SK-N-SH (cell line): ENCODE measurements at regions not wholly inside any gene's neighbourhood (a gene's known extent, or its start where the extent isn't known, plus 50 kb on each side); places are given as distances from the start of the nearest gene placed in this dataset.
A peak's percentile ranks its signal among the peaks of the same experiment; 100 is the strongest.

Source experiments
- CTCF ChIA-PET: fragments of 300-600, 350-600 bp; formaldehyde crosslinking; extraction: SDS; loops from one replicate; lab custom pipeline; 2021; lab: Yijun Ruan, JAX
- POLR2A ChIA-PET: fragments of 350-600 bp; sonication (Branson Sonifier 250); formaldehyde crosslinking; extraction: SDS; loops from one replicate; lab custom pipeline; 2020; ENCODE audit warnings: antibody characterized with exemption, inconsistent platforms; lab: Yijun Ruan, JAX
- DNase-seq: peaks from one replicate; pipeline ENCODE4 v3.0.0; 2012
- H2AFZ ChIP-seq: fragments of 200-600 bp; sonication (generic); 2 replicates; pipeline ENCODE4 v1.8.1; 2016; ENCODE audit warnings: antibody characterized with exemption, mild to moderate bottlenecking, low read depth
- H3F3A ChIP-seq: fragments of 200-600 bp; sonication (generic); replicated peaks from 2 replicates; pipeline ENCODE3; 2016; ENCODE audit warnings: antibody characterized with exemption, mild to moderate bottlenecking; ENCODE audit not compliant: insufficient read depth
- H3K27ac ChIP-seq, 2 experiments: fragments of 200-500 bp in 1 of 2; fragments of 200-600 bp in 1 of 2; sonication (Bioruptor generic) in 1 of 2; sonication (generic), shearing (Covaris generic) in 1 of 2; 2 replicates each; pipeline versions ENCODE4 v1.5.1 to v1.6.1; 2014 to 2016; ENCODE audit warnings: low read depth in 2 of 2, inconsistent platforms in 1 of 2, low read length in 1 of 2, mild to moderate bottlenecking in 1 of 2, mixed read lengths in 1 of 2
- H3K27me3 ChIP-seq: fragments of 200-600 bp; sonication (generic), shearing (Covaris generic); 2 replicates; pipeline ENCODE4 v1.6.1; 2016; ENCODE audit warnings: mixed run types; ENCODE audit not compliant: insufficient read depth
- H3K36me3 ChIP-seq, 2 experiments: fragments of 200-500 bp in 1 of 2; fragments of 200-600 bp in 1 of 2; sonication (Bioruptor generic) in 1 of 2; sonication (generic) in 1 of 2; replicated peaks in 1 of 2; 2 replicates each; pipeline versions ENCODE3 to v1.5.1; 2014 to 2016; ENCODE audit warnings: low read length in 1 of 2, mild to moderate bottlenecking in 1 of 2; ENCODE audit not compliant: insufficient read depth in 2 of 2, control insufficient read depth in 1 of 2
- H3K4me1 ChIP-seq, 2 experiments: fragments of 200-500 bp in 1 of 2; fragments of 200-600 bp in 1 of 2; sonication (Bioruptor generic) in 1 of 2; sonication (generic), shearing (Covaris generic) in 1 of 2; 2 replicates each; pipeline versions ENCODE4 v1.5.1 to v1.6.1; 2014 to 2016; ENCODE audit warnings: low read depth in 1 of 2, low read length in 1 of 2, mixed run types in 1 of 2; ENCODE audit not compliant: insufficient read depth in 2 of 2, control insufficient read depth in 1 of 2
- H3K4me2 ChIP-seq: fragments of 200-600 bp; sonication (generic), shearing (Covaris generic); 2 replicates; pipeline ENCODE4 v1.6.1; 2017; ENCODE audit warnings: mixed run types
- H3K4me3 ChIP-seq, 2 experiments: fragments of 200-500 bp in 1 of 2; fragments of 200-600 bp in 1 of 2; sonication (Bioruptor generic) in 1 of 2; sonication (generic), shearing (Covaris generic) in 1 of 2; 2 replicates each; pipeline versions ENCODE4 v1.5.1 to v1.8.1; 2014 to 2016; ENCODE audit warnings: low read depth in 2 of 2, inconsistent platforms in 1 of 2, low read length in 1 of 2, mild to moderate bottlenecking in 1 of 2, mixed read lengths in 1 of 2, moderate library complexity in 1 of 2
- H3K79me2 ChIP-seq: fragments of 200-600 bp; sonication (generic); 2 replicates; pipeline ENCODE4 v1.8.1; 2017; ENCODE audit warnings: mild to moderate bottlenecking; ENCODE audit not compliant: insufficient read depth
- H3K9ac ChIP-seq: fragments of 200-600 bp; sonication (generic); 2 replicates; pipeline ENCODE4 v1.6.1; 2017; ENCODE audit warnings: mixed run types
- H3K9me2 ChIP-seq: fragments of 200-600 bp; sonication (generic); 2 replicates; pipeline ENCODE4 v1.6.1; 2017; ENCODE audit warnings: mixed run types
- H3K9me3 ChIP-seq: fragments of 200-600 bp; sonication (generic); 2 replicates; pipeline ENCODE4 v1.6.1; 2017; ENCODE audit warnings: mixed run types, mild to moderate bottlenecking, moderate library complexity
- H4K20me1 ChIP-seq: fragments of 200-600 bp; sonication (generic); 2 replicates; pipeline ENCODE4 v1.6.1; 2017; ENCODE audit warnings: mild to moderate bottlenecking, mixed run types; ENCODE audit not compliant: insufficient read depth
- CHD2 ChIP-seq: fragments of 150-350 bp; IDR thresholded peaks from 2 replicates; pipeline ENCODE4 v1.6.1; 2018; ENCODE audit warnings: low read length; ENCODE audit not compliant: partially characterized antibody
- ELF1 ChIP-seq: IDR thresholded peaks from 2 replicates; pipeline ENCODE4 v1.4.0; 2012
- EZH2phosphoT487 ChIP-seq: fragments of 200-600 bp; sonication (generic); IDR thresholded peaks from 2 replicates; pipeline ENCODE4 v1.6.1; 2017; ENCODE audit warnings: low read depth, mixed run types, mild to moderate bottlenecking, antibody characterized with exemption, moderate library complexity, borderline replicate concordance
- FOSL2 ChIP-seq: IDR thresholded peaks from 2 replicates; pipeline ENCODE4 v1.4.0; 2012; ENCODE audit warnings: low read depth, mild to moderate bottlenecking, moderate library complexity, borderline replicate concordance
- FOXJ3 ChIP-seq: sonication (generic); formaldehyde crosslinking; IDR thresholded peaks from 2 replicates; pipeline ENCODE4 v1.5.1; 2020; ENCODE audit warnings: mild to moderate bottlenecking, missing genetic modification reagents
- FOXM1 ChIP-seq: IDR thresholded peaks from 2 replicates; pipeline ENCODE4 v1.4.0; 2012; ENCODE audit warnings: low read depth, mild to moderate bottlenecking
- IRF3 ChIP-seq: fragments of 150-350 bp; IDR thresholded peaks from 2 replicates; pipeline ENCODE4 v1.6.1; 2016; ENCODE audit warnings: mild to moderate bottlenecking, low read depth, low read length
- JUND ChIP-seq: IDR thresholded peaks from 2 replicates; pipeline ENCODE4 v1.4.0; 2012
- MAX ChIP-seq: IDR thresholded peaks from 2 replicates; pipeline ENCODE4 v1.4.0; 2012; ENCODE audit warnings: low read depth
- MXI1 ChIP-seq: IDR thresholded peaks from 2 replicates; pipeline ENCODE4 v1.6.1; 2012; ENCODE audit warnings: mild to moderate bottlenecking, low read depth, low read length, improper control_type of control experiment
- NRF1 ChIP-seq: IDR thresholded peaks from 2 replicates; pipeline ENCODE4 v1.6.1; 2012; ENCODE audit warnings: low read depth, mild to moderate bottlenecking, low read length
- POLR2AphosphoS5 ChIP-seq: IDR thresholded peaks from 2 replicates; pipeline ENCODE4 v1.6.1; 2012; ENCODE audit warnings: low read depth, low read length
- RAD21 ChIP-seq: IDR thresholded peaks from 2 replicates; pipeline ENCODE4 v1.6.1; 2012; ENCODE audit warnings: mild to moderate bottlenecking, low read length
- RCOR1 ChIP-seq: fragments of 150-350 bp; IDR thresholded peaks from 2 replicates; pipeline ENCODE4 v1.6.1; 2017; ENCODE audit warnings: antibody characterized with exemption, low read length
- REST ChIP-seq: IDR thresholded peaks from 2 replicates; pipeline ENCODE4 v1.6.1; 2012; ENCODE audit warnings: mild to moderate bottlenecking, low read depth, low read length, moderate library complexity
- RFX5 ChIP-seq: IDR thresholded peaks from 2 replicates; pipeline ENCODE4 v1.6.1; 2012; ENCODE audit warnings: mild to moderate bottlenecking, improper control_type of control experiment, low read length
- RXRA ChIP-seq: IDR thresholded peaks from 2 replicates; pipeline ENCODE4 v1.4.0; 2012; ENCODE audit warnings: low read depth, mild to moderate bottlenecking, borderline replicate concordance
- SIN3A ChIP-seq: IDR thresholded peaks from 2 replicates; pipeline ENCODE4 v1.6.1; 2012; ENCODE audit warnings: low read depth, mild to moderate bottlenecking, low read length, moderate library complexity, borderline replicate concordance
- TAF1 ChIP-seq: IDR thresholded peaks from 2 replicates; pipeline ENCODE4 v1.6.1; 2012; ENCODE audit warnings: low read depth, mild to moderate bottlenecking, low read length, moderate library complexity, borderline replicate concordance
- TCF12 ChIP-seq: IDR thresholded peaks from 2 replicates; pipeline ENCODE4 v1.4.0; 2012
- YY1 ChIP-seq: IDR thresholded peaks from 2 replicates; pipeline ENCODE4 v1.4.0; 2012; ENCODE audit warnings: low read depth, mild to moderate bottlenecking
- WGBS: methylation state at CpG from one replicate; pipeline ENCODE4 v1.1.6; 2017; ENCODE audit warnings: low lambda C conversion rate; 5-methylcytosine and 5-hydroxymethylcytosine counted together
- TF ChIP-seq, protein P1 (sequence below): fragments of 200-600 bp; sonication (generic); IDR thresholded peaks from 2 replicates; pipeline ENCODE4 v1.6.1; 2017; ENCODE audit warnings: antibody characterized with exemption, mild to moderate bottlenecking, moderate library complexity
- TF ChIP-seq, protein P2 (sequence below): IDR thresholded peaks from 2 replicates; pipeline ENCODE4 v1.4.0; 2012; ENCODE audit warnings: low read depth, borderline replicate concordance

DNA sequence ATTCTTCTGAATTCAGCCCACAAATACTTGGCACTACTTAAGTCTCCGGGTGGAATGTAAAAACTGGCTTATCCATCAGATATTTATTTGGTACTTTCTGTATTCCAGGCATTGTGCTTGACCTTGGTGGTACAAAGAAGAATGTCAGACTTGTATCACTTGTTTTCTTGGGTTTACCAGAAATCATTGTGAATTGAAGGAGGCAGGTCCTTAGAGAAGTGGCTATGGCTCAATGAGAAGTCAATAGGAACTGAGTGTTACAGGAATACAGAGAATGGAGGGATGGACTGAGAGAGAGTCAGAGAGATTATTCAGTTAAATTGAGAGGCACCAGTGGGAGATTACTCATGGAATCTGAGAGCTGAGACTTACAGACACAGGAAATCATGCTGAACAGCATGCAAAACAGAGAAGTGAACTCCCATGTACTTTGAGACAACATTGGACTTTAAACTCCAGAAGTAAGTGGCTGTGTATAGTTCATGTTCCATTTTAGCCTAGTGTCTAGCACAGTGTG lies 704.1 kb downstream of the CDH11 start (continued):
- TF ChIP-seq IRF3: no peak
- TF ChIP-seq NRF1: no peak
- TF ChIP-seq, protein P1, sequence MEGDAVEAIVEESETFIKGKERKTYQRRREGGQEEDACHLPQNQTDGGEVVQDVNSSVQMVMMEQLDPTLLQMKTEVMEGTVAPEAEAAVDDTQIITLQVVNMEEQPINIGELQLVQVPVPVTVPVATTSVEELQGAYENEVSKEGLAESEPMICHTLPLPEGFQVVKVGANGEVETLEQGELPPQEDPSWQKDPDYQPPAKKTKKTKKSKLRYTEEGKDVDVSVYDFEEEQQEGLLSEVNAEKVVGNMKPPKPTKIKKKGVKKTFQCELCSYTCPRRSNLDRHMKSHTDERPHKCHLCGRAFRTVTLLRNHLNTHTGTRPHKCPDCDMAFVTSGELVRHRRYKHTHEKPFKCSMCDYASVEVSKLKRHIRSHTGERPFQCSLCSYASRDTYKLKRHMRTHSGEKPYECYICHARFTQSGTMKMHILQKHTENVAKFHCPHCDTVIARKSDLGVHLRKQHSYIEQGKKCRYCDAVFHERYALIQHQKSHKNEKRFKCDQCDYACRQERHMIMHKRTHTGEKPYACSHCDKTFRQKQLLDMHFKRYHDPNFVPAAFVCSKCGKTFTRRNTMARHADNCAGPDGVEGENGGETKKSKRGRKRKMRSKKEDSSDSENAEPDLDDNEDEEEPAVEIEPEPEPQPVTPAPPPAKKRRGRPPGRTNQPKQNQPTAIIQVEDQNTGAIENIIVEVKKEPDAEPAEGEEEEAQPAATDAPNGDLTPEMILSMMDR: no peak
- no peak for TF ChIP-seq SIN3A
- no peak for TF ChIP-seq MXI1
- no peak for TF ChIP-seq FOSL2
- no peak for TF ChIP-seq POLR2AphosphoS5
- peak; percentile 14; the same call in 1 of the 2 replicates for TF ChIP-seq JUND
- TF ChIP-seq REST: no peak
- TF ChIP-seq, protein P2, sequence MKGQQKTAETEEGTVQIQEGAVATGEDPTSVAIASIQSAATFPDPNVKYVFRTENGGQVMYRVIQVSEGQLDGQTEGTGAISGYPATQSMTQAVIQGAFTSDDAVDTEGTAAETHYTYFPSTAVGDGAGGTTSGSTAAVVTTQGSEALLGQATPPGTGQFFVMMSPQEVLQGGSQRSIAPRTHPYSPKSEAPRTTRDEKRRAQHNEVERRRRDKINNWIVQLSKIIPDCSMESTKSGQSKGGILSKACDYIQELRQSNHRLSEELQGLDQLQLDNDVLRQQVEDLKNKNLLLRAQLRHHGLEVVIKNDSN: no peak

DNA sequence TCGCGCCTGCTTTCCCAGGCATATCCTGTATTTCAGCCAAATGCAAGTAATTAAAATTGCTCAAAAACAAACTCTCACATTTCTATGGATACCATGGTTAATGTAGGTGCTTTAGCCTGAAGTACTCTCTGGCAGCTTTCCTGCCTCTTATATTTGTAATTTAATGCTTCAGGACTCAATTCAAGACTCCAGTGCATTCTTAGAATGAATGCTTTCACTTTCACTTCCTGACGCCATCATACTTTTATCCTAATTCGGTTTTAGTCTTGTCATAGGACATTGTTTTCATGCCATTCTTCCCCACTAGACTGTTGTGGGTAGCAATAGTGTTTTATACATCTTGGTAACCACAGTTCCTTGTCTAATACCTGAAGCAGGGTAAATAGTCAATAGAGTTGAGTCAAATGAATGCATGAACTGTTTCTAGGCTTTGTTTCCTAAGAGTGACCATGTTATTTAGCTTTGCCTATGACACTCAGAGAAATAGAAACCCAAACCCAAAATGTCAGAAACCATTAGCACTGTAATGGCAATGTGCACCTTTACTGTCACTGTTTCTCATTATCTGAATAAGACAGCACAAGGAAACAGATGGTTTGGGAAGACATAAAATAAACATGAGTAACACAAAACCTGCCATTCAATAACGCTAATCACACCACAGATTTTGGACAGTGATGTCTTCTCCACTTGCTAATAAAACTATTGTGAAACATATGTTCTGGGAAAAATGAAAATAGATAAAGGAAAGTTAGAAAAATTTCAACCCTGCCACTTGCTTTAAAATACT lies 705.5 kb downstream of the CDH11 start:
- no peak for DNase-seq
- peak overlapping the region; percentile 58 to 71; a peak in 3 of 4 replicates for H3K27ac ChIP-seq
- peak overlapping the region; percentile 2; the same call in 1 of the 2 replicates for H3K9ac ChIP-seq
- no peaks in the 10 kb centered on the region for H3K27me3 ChIP-seq
- H3F3A ChIP-seq: peaks cover 26% of the 10 kb centered on the region
- H4K20me1 ChIP-seq: no peaks in the 10 kb centered on the region
- H3K79me2 ChIP-seq: no peaks in the 10 kb centered on the region
- POLR2A ChIA-PET: no interaction called here
- H3K36me3 ChIP-seq: no peaks in the 10 kb centered on the region
- CTCF ChIA-PET: no interaction called here
- peaks cover 0 to 8% of the 10 kb centered on the region in 2 experiments; a peak in 2 of 4 replicates for H3K4me1 ChIP-seq
- peak overlapping the region; percentile 75 for H2AFZ ChIP-seq
- H3K9me3 ChIP-seq: no peaks in the 10 kb centered on the region
- peak overlapping the region; percentile 13 to 27; a peak in 3 of 4 replicates for H3K4me3 ChIP-seq
- 63% methylated on average over 5 of the region's 5 CpGs for WGBS
- peak overlapping the region; percentile 36 for H3K4me2 ChIP-seq
- no peaks in the 10 kb centered on the region for H3K9me2 ChIP-seq
- TF ChIP-seq RAD21 (no peak), MAX (no peak), RXRA (no peak), TAF1 (no peak), RFX5 (no peak), FOSL2 (peak; percentile 28; the same call in 1 of the 2 replicates), CHD2 (no peak), ELF1 (no peak), IRF3 (no peak), YY1 (no peak), EZH2phosphoT487 (no peak), FOXJ3 (no peak), TCF12 (peak; percentile 95), RCOR1 (no peak), FOXM1 (peak; percentile 59; the same call in 1 of the 2 replicates), POLR2AphosphoS5 (peak; percentile 49)
